ENCODE measurements at regions not wholly inside any gene's neighbourhood (a gene's known extent, or its start where the extent isn't known, plus 50 kb on each side); places are given as distances from the start of the nearest gene placed in this dataset.

DNA sequence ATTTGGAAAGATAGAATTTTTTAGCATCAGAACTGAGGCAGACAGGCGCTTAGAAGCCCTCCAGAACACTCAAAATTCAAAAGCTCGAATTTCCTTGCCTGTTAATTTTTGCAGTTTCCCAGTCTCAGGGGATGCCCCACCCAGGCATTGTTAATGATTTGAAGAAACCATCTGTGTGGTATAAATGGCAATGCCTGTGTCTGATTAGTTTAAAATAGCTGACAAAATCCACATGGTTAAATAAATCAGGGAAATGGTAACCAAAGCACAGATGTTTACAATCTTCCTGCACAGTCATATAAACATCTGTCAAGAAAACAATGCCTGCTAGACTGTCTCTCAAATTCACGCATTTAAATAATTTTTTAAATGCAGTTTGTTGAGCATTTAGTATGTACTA, 185.2 kb upstream of the RGMB start:
- H3K4me3 ChIP-seq (ENCODE audit: low read depth, low read length, poor library complexity, severe bottlenecking): no peak overlapping the region
- DNase-seq (ENCODE audit: low spot score): no peak
- no peaks in the 10 kb centered on the region for H3K4me1 ChIP-seq (ENCODE audit: insufficient read depth, low read length, poor library complexity, severe bottlenecking)
- intact Hi-C loops (cut with micrococcal nuclease; ENCODE audit: unreplicated experiment): no loop called here
- TF ChIP-seq, protein P1, sequence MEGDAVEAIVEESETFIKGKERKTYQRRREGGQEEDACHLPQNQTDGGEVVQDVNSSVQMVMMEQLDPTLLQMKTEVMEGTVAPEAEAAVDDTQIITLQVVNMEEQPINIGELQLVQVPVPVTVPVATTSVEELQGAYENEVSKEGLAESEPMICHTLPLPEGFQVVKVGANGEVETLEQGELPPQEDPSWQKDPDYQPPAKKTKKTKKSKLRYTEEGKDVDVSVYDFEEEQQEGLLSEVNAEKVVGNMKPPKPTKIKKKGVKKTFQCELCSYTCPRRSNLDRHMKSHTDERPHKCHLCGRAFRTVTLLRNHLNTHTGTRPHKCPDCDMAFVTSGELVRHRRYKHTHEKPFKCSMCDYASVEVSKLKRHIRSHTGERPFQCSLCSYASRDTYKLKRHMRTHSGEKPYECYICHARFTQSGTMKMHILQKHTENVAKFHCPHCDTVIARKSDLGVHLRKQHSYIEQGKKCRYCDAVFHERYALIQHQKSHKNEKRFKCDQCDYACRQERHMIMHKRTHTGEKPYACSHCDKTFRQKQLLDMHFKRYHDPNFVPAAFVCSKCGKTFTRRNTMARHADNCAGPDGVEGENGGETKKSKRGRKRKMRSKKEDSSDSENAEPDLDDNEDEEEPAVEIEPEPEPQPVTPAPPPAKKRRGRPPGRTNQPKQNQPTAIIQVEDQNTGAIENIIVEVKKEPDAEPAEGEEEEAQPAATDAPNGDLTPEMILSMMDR (conservative IDR thresholded peaks at IDR 0.05; ENCODE audit: low read depth, low read length): no peak
- TF ChIP-seq EZH2 (IDR thresholded peaks at IDR 0.05; ENCODE audit: borderline replicate concordance, low read depth, low read length, poor library complexity, severe bottlenecking): no peak
- peaks cover 30% of the 10 kb centered on the region for H3K27me3 ChIP-seq (replicated peaks; ENCODE audit: insufficient read depth, low read depth, low read length, poor library complexity)
- BruUV-seq (replicated peaks): no TSS peak
- H3K36me3 ChIP-seq (ENCODE audit: insufficient read depth, low read length, poor library complexity, severe bottlenecking): no peaks in the 10 kb centered on the region
- H3K9me3 ChIP-seq (ENCODE audit: low read depth, low read length, poor library complexity, severe bottlenecking): no peaks in the 10 kb centered on the region
- CTCF ChIA-PET: no interaction called here
- H3K27ac ChIP-seq (ENCODE audit: low read depth, low read length, poor library complexity, severe bottlenecking): no peak overlapping the region
- POLR2A ChIA-PET (ENCODE audit: low non-redundant PET): no interaction called here

DNA sequence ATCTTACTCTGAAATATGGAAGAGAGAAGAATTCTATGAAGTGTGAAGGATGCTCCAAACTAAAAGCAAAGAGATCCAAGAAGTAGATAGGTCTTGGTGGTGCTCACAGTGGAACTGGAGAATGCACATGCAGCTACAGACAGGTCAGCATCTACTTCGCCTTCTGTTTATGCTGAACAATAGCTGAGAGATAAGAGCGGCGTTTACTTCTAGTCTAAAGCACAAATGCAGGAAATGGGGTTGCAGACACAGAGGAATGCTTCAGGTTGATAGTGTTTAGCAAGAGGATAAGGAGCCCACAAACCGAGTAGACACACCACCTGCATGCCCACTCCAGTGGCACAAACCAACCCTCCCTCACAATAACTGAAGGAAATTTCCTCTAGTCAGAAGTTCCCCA, 180.0 kb upstream of the RGMB start:
- Histone ChIP-seq H3K27me3 (replicated peaks; ENCODE audit: insufficient read depth, low read depth, low read length, poor library complexity) (peaks cover 7% of the 10 kb centered on the region), H3K4me3 (ENCODE audit: low read depth, low read length, poor library complexity, severe bottlenecking) (no peak overlapping the region), H3K27ac (ENCODE audit: low read depth, low read length, poor library complexity, severe bottlenecking) (no peak overlapping the region), H3K36me3 (ENCODE audit: insufficient read depth, low read length, poor library complexity, severe bottlenecking) (no peaks in the 10 kb centered on the region), H3K9me3 (ENCODE audit: low read depth, low read length, poor library complexity, severe bottlenecking) (no peaks in the 10 kb centered on the region), H3K4me1 (ENCODE audit: insufficient read depth, low read length, poor library complexity, severe bottlenecking) (no peaks in the 10 kb centered on the region)
- TF ChIP-seq, protein P1 (conservative IDR thresholded peaks at IDR 0.05; ENCODE audit: low read depth, low read length): no peak
- TF ChIP-seq EZH2 (IDR thresholded peaks at IDR 0.05; ENCODE audit: borderline replicate concordance, low read depth, low read length, poor library complexity, severe bottlenecking): no peak
- POLR2A ChIA-PET (ENCODE audit: low non-redundant PET): no interaction called here
- intact Hi-C loops (cut with micrococcal nuclease; ENCODE audit: unreplicated experiment): no loop called here
- DNase-seq (ENCODE audit: low spot score): no peak
- CTCF ChIA-PET: no interaction called here
- no TSS peak for BruUV-seq (replicated peaks)

DNA sequence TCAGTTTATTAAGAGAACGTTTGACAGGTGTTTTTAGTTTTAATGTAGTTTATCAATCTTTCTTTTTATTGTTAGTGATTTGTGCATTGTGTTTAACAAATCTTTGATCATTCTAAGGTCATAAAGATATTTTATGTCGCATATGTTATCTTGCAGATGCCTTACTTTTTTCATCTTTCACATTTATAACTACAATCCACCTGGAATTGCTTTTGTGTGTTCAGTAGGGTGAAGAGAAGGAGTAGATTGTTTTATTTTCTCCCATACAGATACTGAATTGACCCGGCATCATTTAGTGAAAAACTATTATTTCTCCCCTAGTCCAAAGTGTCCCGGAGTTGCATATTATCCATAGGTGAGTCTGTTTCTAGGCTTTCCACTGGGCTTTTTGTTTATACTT, 179.4 kb upstream of the RGMB start:
- CTCF ChIA-PET: no interaction called here
- no peaks in the 10 kb centered on the region for H3K9me3 ChIP-seq (ENCODE audit: low read depth, low read length, poor library complexity, severe bottlenecking)
- peaks cover 2% of the 10 kb centered on the region for H3K27me3 ChIP-seq (replicated peaks; ENCODE audit: insufficient read depth, low read depth, low read length, poor library complexity)
- TF ChIP-seq, protein P1 (conservative IDR thresholded peaks at IDR 0.05; ENCODE audit: low read depth, low read length): no peak
- no peak for TF ChIP-seq EZH2 (IDR thresholded peaks at IDR 0.05; ENCODE audit: borderline replicate concordance, low read depth, low read length, poor library complexity, severe bottlenecking)
- H3K4me1 ChIP-seq (ENCODE audit: insufficient read depth, low read length, poor library complexity, severe bottlenecking): no peaks in the 10 kb centered on the region
- POLR2A ChIA-PET (ENCODE audit: low non-redundant PET): no interaction called here
- no peaks in the 10 kb centered on the region for H3K36me3 ChIP-seq (ENCODE audit: insufficient read depth, low read length, poor library complexity, severe bottlenecking)
- no TSS peak for BruUV-seq (replicated peaks)
- no peak overlapping the region for H3K27ac ChIP-seq (ENCODE audit: low read depth, low read length, poor library complexity, severe bottlenecking)
- DNase-seq (ENCODE audit: low spot score): no peak
- H3K4me3 ChIP-seq (ENCODE audit: low read depth, low read length, poor library complexity, severe bottlenecking): no peak overlapping the region
- intact Hi-C loops (cut with micrococcal nuclease; ENCODE audit: unreplicated experiment): no loop called here
